HG03571 (cell line): ENCODE measurements at regions not wholly inside any gene's neighbourhood (a gene's known extent, or its start where the extent isn't known, plus 50 kb on each side); places are given as distances from the start of the nearest gene placed in this dataset.

ENCODE experiments used
- ATAC-seq: cut with Tn5 transposase; IDR thresholded peaks from one replicate; pipeline ENCODE4 v1.9.1; 2021; ENCODE audit not compliant: unreplicated experiment

GRCh38 chr14:97604731-97605130, 807.5 kb downstream of the VRK1 start:
- ATAC-seq = no peak

- no peak for ATAC-seq
Measured at GRCh38 chr14:97618401-97618800, 821.2 kb downstream of the VRK1 start.

GRCh38 chr14:97618917-97619690, 821.9 kb downstream of the VRK1 start:
- no peak for ATAC-seq

- ATAC-seq = no peak
Measured at GRCh38 chr14:97620066-97620465, 822.9 kb downstream of the VRK1 start.

GRCh38 chr14:97624985-97625384, 827.8 kb downstream of the VRK1 start:
- no peak for ATAC-seq

GRCh38 chr14:97625477-97625876, 828.3 kb downstream of the VRK1 start:
- ATAC-seq = no peak

- no peak for ATAC-seq
Measured at GRCh38 chr14:97626088-97626487, 828.9 kb downstream of the VRK1 start.

- no peak for ATAC-seq
Measured at GRCh38 chr14:97630249-97630648, 833.1 kb downstream of the VRK1 start.

- no peak for ATAC-seq
Measured at GRCh38 chr14:97633131-97633738, 836.1 kb downstream of the VRK1 start.

- no peak for ATAC-seq
Measured at GRCh38 chr14:97634751-97635150, 837.6 kb downstream of the VRK1 start.

- no peak for ATAC-seq
Measured at GRCh38 chr14:97638864-97639263, 841.7 kb downstream of the VRK1 start.

- ATAC-seq = no peak
Measured at GRCh38 chr14:97640031-97640430, 842.8 kb downstream of the VRK1 start.

- ATAC-seq = no peak
Measured at GRCh38 chr14:97641827-97642226, 844.6 kb downstream of the VRK1 start.

GRCh38 chr14:97642631-97643030, 845.4 kb downstream of the VRK1 start:
- no peak for ATAC-seq

- no peak for ATAC-seq
Measured at GRCh38 chr14:97644365-97644764, 847.2 kb downstream of the VRK1 start.

GRCh38 chr14:97649752-97650151, 852.6 kb downstream of the VRK1 start:
- no peak for ATAC-seq

GRCh38 chr14:97655169-97655948, 858.2 kb downstream of the VRK1 start:
- ATAC-seq = no peak

- no peak for ATAC-seq
Measured at GRCh38 chr14:97657609-97658008, 860.4 kb downstream of the VRK1 start.

- no peak for ATAC-seq
Measured at GRCh38 chr14:97687944-97688630, 890.9 kb downstream of the VRK1 start.

- ATAC-seq = no peak
Measured at GRCh38 chr14:97688631-97689336, 891.6 kb downstream of the VRK1 start.

GRCh38 chr14:97692084-97692483, 894.9 kb downstream of the VRK1 start:
- ATAC-seq = no peak
